Uterus (tissue), 3 donors: ENCODE measurements at regions not wholly inside any gene's neighbourhood (a gene's known extent, or its start where the extent isn't known, plus 50 kb on each side); places are given as distances from the start of the nearest gene placed in this dataset.

Experiments
- DNase-seq, 2 donors: peaks; one replicate each; pipeline ENCODE4 v3.0.0-alpha.2; 2019 to 2020
- H3K27ac ChIP-seq, 2 donors: fragments of 200-600 bp; sonication (generic); 1 replicate in 1 of 2; 2 replicates in 1 of 2; pipeline ENCODE4 v1.5.1; 2016 to 2018
- H3K27me3 ChIP-seq, 2 donors: fragments of 200-600 bp; sonication (generic); one replicate each; pipeline ENCODE4 v1.5.1; 2018 to 2019; ENCODE audit warnings: control low read depth in 1 of 2
- H3K36me3 ChIP-seq, 2 donors: fragments of 200-600 bp; sonication (generic); one replicate each; pipeline ENCODE4 v1.5.1; 2019; ENCODE audit warnings: control low read depth in 1 of 2
- H3K4me1 ChIP-seq, 2 donors: fragments of 200-600 bp; sonication (generic); one replicate each; pipeline ENCODE4 v1.5.1; 2018 to 2019; ENCODE audit warnings: control low read depth in 1 of 2
- H3K4me3 ChIP-seq, 2 donors: fragments of 200-600 bp; sonication (generic); 1 replicate in 1 of 2; 2 replicates in 1 of 2; pipeline ENCODE4 v1.5.1; 2018 to 2019; ENCODE audit warnings: mild to moderate bottlenecking in 1 of 2
- H3K9me3 ChIP-seq, 2 donors: fragments of 200-600 bp; sonication (generic); one replicate each; pipeline ENCODE4 v1.5.1; 2019; ENCODE audit warnings: control low read depth in 1 of 2
- CTCF ChIP-seq, 4 experiments: fragments of 200-600 bp in 2 of 4; fragments of 450-650 bp in 2 of 4; sonication (generic) in 2 of 4; IDR thresholded peaks; one replicate each; pipeline ENCODE4 v1.5.1; 2016 to 2019; ENCODE audit warnings: antibody characterized with exemption in 4 of 4, mild to moderate bottlenecking in 2 of 4, moderate library complexity in 1 of 4
- POLR2A ChIP-seq, 2 donors: fragments of 450-650 bp; IDR thresholded peaks; one replicate each; pipeline ENCODE4 v1.6.1; 2016; ENCODE audit warnings: antibody characterized with exemption in 2 of 2, mild to moderate bottlenecking in 1 of 2, moderate library complexity in 1 of 2
- intact Hi-C: fragments of 100-400 bp; cut with DNase I; formaldehyde crosslinking; loops from one replicate; pipeline ENCODE4 v1.15.1; 2023; ENCODE audit warnings: low total_unique reads
- donor health status: DM: yes; HTN: yes; CAD: no.

GRCh38 chr3:124221422-124221821, 229.5 kb upstream of the ROPN1 start:
- H3K4me3 ChIP-seq = no peak overlapping the region
- DNase-seq = no peak
- TF ChIP-seq CTCF (IDR thresholded peaks at IDR 0.05) = no peak
- TF ChIP-seq POLR2A (IDR thresholded peaks at IDR 0.05) = no peak
- no peaks in the 10 kb centered on the region for H3K4me1 ChIP-seq
- no peaks in the 10 kb centered on the region for H3K27me3 ChIP-seq
- intact Hi-C loops = no loop called here
- H3K36me3 ChIP-seq = no peaks in the 10 kb centered on the region
- no peak overlapping the region for H3K27ac ChIP-seq
- no peaks in the 10 kb centered on the region for H3K9me3 ChIP-seq

GRCh38 chr3:124223853-124224252, 231.9 kb upstream of the ROPN1 start:
- no peak for DNase-seq
- H3K36me3 ChIP-seq = no peaks in the 10 kb centered on the region
- no peaks in the 10 kb centered on the region for H3K9me3 ChIP-seq
- TF ChIP-seq CTCF (IDR thresholded peaks at IDR 0.05) (no peak), POLR2A (IDR thresholded peaks at IDR 0.05) (no peak)
- intact Hi-C loops = no loop called here
- H3K27ac ChIP-seq = no peak overlapping the region
- H3K4me3 ChIP-seq = no peak overlapping the region
- H3K27me3 ChIP-seq = no peaks in the 10 kb centered on the region
- H3K4me1 ChIP-seq = no peaks in the 10 kb centered on the region

GRCh38 chr3:124227150-124227630, 235.3 kb upstream of the ROPN1 start:
- intact Hi-C loops = no loop called here
- Histone ChIP-seq H3K4me3 (no peak overlapping the region), H3K27ac (no peak overlapping the region), H3K36me3 (no peaks in the 10 kb centered on the region), H3K4me1 (no peaks in the 10 kb centered on the region), H3K9me3 (no peaks in the 10 kb centered on the region), H3K27me3 (no peaks in the 10 kb centered on the region)
- DNase-seq = no peak
- TF ChIP-seq POLR2A (IDR thresholded peaks at IDR 0.05) = no peak
- TF ChIP-seq CTCF (IDR thresholded peaks at IDR 0.05) = no peak

GRCh38 chr3:124229420-124229819, 237.5 kb upstream of the ROPN1 start:
- Histone ChIP-seq H3K4me3 (no peak overlapping the region), H3K4me1 (no peaks in the 10 kb centered on the region), H3K9me3 (no peaks in the 10 kb centered on the region), H3K36me3 (no peaks in the 10 kb centered on the region), H3K27me3 (no peaks in the 10 kb centered on the region), H3K27ac (no peak overlapping the region)
- no peak for DNase-seq
- TF ChIP-seq POLR2A (IDR thresholded peaks at IDR 0.05) = no peak
- TF ChIP-seq CTCF (IDR thresholded peaks at IDR 0.05) = no peak
- intact Hi-C loops = no loop called here

- Histone ChIP-seq H3K27me3 (no peaks in the 10 kb centered on the region), H3K9me3 (no peaks in the 10 kb centered on the region), H3K27ac (no peak overlapping the region), H3K4me3 (no peak overlapping the region), H3K4me1 (no peaks in the 10 kb centered on the region), H3K36me3 (no peaks in the 10 kb centered on the region)
- DNase-seq = no peak
- no peak for TF ChIP-seq POLR2A (IDR thresholded peaks at IDR 0.05)
- intact Hi-C loops = no loop called here
These were observed 237.9 kb upstream of the ROPN1 start for GRCh38 chr3:124229836-124230235.

- H3K4me3 ChIP-seq = no peak overlapping the region
- H3K27ac ChIP-seq = no peak overlapping the region
- no peaks in the 10 kb centered on the region for H3K36me3 ChIP-seq
- TF ChIP-seq CTCF (IDR thresholded peaks at IDR 0.05) = no peak
- no peak for TF ChIP-seq POLR2A (IDR thresholded peaks at IDR 0.05)
- intact Hi-C loops = no loop called here
- H3K4me1 ChIP-seq = no peaks in the 10 kb centered on the region
- H3K9me3 ChIP-seq = no peaks in the 10 kb centered on the region
- no peaks in the 10 kb centered on the region for H3K27me3 ChIP-seq
- no peak for DNase-seq
These were observed 238.5 kb upstream of the ROPN1 start for GRCh38 chr3:124230432-124230831.
